GM18870 (cell line): ENCODE measurements at regions not wholly inside any gene's neighbourhood (a gene's known extent, or its start where the extent isn't known, plus 50 kb on each side); places are given as distances from the start of the nearest gene placed in this dataset.

Experiments
- ATAC-seq: cut with Tn5 transposase; IDR thresholded peaks from one replicate; pipeline ENCODE4 v1.9.1; 2021; ENCODE audit warnings: moderate library complexity; ENCODE audit not compliant: unreplicated experiment

- no peak for ATAC-seq
Measured at GRCh38 chr19:28290963-28291657, 921.8 kb downstream of the UQCRFS1 start.

GRCh38 chr19:28289295-28290063, 923.5 kb downstream of the UQCRFS1 start:
- no peak for ATAC-seq

- no peak for ATAC-seq
Measured at GRCh38 chr19:28288572-28289264, 924.2 kb downstream of the UQCRFS1 start.

- no peak for ATAC-seq
Measured at GRCh38 chr19:28285917-28286316, 927.0 kb downstream of the UQCRFS1 start.

GRCh38 chr19:28285078-28285477, 927.9 kb downstream of the UQCRFS1 start:
- ATAC-seq: no peak

- no peak for ATAC-seq
Measured at GRCh38 chr19:28284389-28284788, 928.6 kb downstream of the UQCRFS1 start.

GRCh38 chr19:28283592-28283991, 929.4 kb downstream of the UQCRFS1 start:
- ATAC-seq: no peak

GRCh38 chr19:28281676-28282075, 931.3 kb downstream of the UQCRFS1 start:
- no peak for ATAC-seq

GRCh38 chr19:28264556-28264955, 948.4 kb downstream of the UQCRFS1 start:
- no peak for ATAC-seq

GRCh38 chr19:28258829-28259228, 954.1 kb downstream of the UQCRFS1 start:
- no peak for ATAC-seq

- no peak for ATAC-seq
Measured at GRCh38 chr19:28257396-28257795, 955.6 kb downstream of the UQCRFS1 start.

GRCh38 chr19:28247243-28247642, 965.7 kb downstream of the UQCRFS1 start:
- no peak for ATAC-seq

- ATAC-seq: no peak
Measured at GRCh38 chr19:28245937-28246336, 967.0 kb downstream of the UQCRFS1 start.

- ATAC-seq: no peak
Measured at GRCh38 chr19:28244966-28245365, 968.0 kb downstream of the UQCRFS1 start.

GRCh38 chr19:28242317-28242927, 970.5 kb downstream of the UQCRFS1 start:
- ATAC-seq: no peak

- ATAC-seq: no peak
Measured at GRCh38 chr19:28239270-28239669, 973.7 kb downstream of the UQCRFS1 start.

GRCh38 chr19:28238270-28238820, 974.6 kb downstream of the UQCRFS1 start:
- no peak for ATAC-seq

- ATAC-seq: no peak
Measured at GRCh38 chr19:28235606-28236125, 977.3 kb downstream of the UQCRFS1 start.

GRCh38 chr19:28234637-28235036, 978.3 kb downstream of the UQCRFS1 start:
- ATAC-seq: no peak

GRCh38 chr19:28228854-28229253, 984.1 kb downstream of the UQCRFS1 start:
- ATAC-seq: no peak

- ATAC-seq: no peak
Measured at GRCh38 chr19:28224441-28224840, 988.5 kb downstream of the UQCRFS1 start.
